Erythroblast (primary cell): ENCODE measurements at regions not wholly inside any gene's neighbourhood (a gene's known extent, or its start where the extent isn't known, plus 50 kb on each side); places are given as distances from the start of the nearest gene placed in this dataset.

ENCODE experiments used
- GATA1 ChIP-seq: IDR thresholded peaks from 2 replicates; pipeline ENCODE4 v1.6.1; 2011; ENCODE audit warnings: low read depth, mild to moderate bottlenecking, control low read depth, low read length, moderate library complexity
- POLR2A ChIP-seq: IDR thresholded peaks from 2 replicates; pipeline ENCODE4 v1.6.1; 2011; ENCODE audit warnings: mild to moderate bottlenecking, low read length

DNA sequence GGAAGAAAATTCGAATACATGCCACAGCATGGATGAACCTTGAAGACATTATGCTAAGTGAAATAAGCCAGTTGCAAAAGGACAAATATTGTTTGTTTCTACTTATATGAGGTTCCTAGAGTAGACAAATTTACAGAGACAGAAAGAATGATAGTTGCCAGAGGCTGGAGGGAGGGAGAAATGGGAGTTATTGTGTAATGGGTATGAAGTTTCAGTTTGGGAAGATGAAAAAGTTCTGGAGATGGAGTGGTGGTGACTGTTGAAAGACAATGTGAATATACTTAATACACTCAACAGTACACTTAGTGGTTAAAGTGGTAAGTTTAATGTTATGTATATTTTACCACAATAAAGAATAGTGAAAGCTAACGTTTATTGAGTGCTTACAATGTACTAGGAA lies 99.6 kb upstream of the SLC44A1 start:
- no peak for TF ChIP-seq POLR2A
- no peak for TF ChIP-seq GATA1
